Activated CD8-positive, alpha-beta T cell treated with anti-CD3 and anti-CD28 coated beads for 36 hours (primary cell): ENCODE measurements at regions not wholly inside any gene's neighbourhood (a gene's known extent, or its start where the extent isn't known, plus 50 kb on each side); places are given as distances from the start of the nearest gene placed in this dataset.

Experiments
- ATAC-seq: fragments of 200-7000 bp; cut with Tn5 transposase; one replicate; pipeline ENCODE4 v1.10.0; 2021; ENCODE audit warnings: mild to moderate bottlenecking, moderate library complexity
- CTCF ChIA-PET: fragments of 350-600 bp; sonication (Branson Sonifier 250); formaldehyde crosslinking; loops from one replicate; lab custom pipeline; 2021; ENCODE audit warnings: antibody characterized with exemption; lab: Charles Lee
- POLR2A ChIA-PET: fragments of 350-600 bp; sonication (Branson Sonifier 250); formaldehyde crosslinking; loops from one replicate; lab custom pipeline; 2021; ENCODE audit warnings: antibody characterized with exemption; lab: Charles Lee
- DNase-seq: peaks from one replicate; pipeline ENCODE4 v3.0.0-alpha.2; 2020
- H3K27ac Mint-ChIP-seq: one replicate; pipeline ENCODE4 v1.8.0; 2021; ENCODE audit warnings: mild to moderate bottlenecking, mixed read lengths
- H3K27me3 Mint-ChIP-seq: one replicate; pipeline ENCODE4 v1.8.0; 2021; ENCODE audit warnings: mixed read lengths
- H3K36me3 Mint-ChIP-seq: one replicate; pipeline ENCODE4 v1.8.0; 2021; ENCODE audit warnings: low read depth, mixed read lengths
- H3K4me1 Mint-ChIP-seq: one replicate; pipeline ENCODE4 v1.8.0; 2021; ENCODE audit warnings: low read depth, mixed read lengths
- H3K4me3 Mint-ChIP-seq: one replicate; pipeline ENCODE4 v1.8.0; 2021; ENCODE audit warnings: mild to moderate bottlenecking, moderate library complexity, mixed read lengths
- H3K9me3 Mint-ChIP-seq: one replicate; pipeline ENCODE4 v1.8.0; 2021; ENCODE audit warnings: mixed read lengths
- intact Hi-C: fragments of 100-400 bp; cut with micrococcal nuclease; formaldehyde crosslinking; loops from one replicate; pipeline ENCODE4 v1.10.0; 2022
- TF ChIP-seq, protein P1 (sequence below): fragments of 200-600 bp; IDR thresholded peaks from one replicate; pipeline ENCODE4 v1.8.0; 2022; ENCODE audit warnings: antibody characterized with exemption, mild to moderate bottlenecking

DNA sequence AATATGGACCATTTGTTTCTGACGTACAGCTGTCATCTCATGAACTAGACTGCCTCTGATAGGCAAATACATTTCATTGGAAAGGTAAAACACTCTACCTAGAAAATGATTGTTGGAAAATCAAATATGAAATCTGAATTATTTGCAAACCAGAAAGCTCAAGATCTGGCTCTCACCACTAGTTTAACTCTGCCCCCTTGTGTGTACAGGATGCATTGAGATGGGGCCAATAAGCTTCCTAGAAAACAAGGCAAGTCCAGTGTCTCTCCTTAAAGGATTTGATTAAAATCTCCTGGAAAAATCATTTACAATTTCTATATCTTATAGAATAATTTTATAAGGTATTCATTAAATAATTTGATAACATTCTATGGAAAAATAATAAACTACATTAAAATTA lies 311.9 kb upstream of the ANKH start:
- ATAC-seq (no peak), DNase-seq (no peak)
- ChIA-PET POLR2A (no interaction called here), CTCF (no interaction called here)
- Mint-ChIP-seq H3K27me3 (no peaks in the 10 kb centered on the region), H3K4me3 (no peak overlapping the region), H3K4me1 (no peaks in the 10 kb centered on the region), H3K9me3 (peaks cover 12% of the 10 kb centered on the region), H3K27ac (no peak overlapping the region), H3K36me3 (no peaks in the 10 kb centered on the region)
- intact Hi-C loops = no loop called here
- TF ChIP-seq, protein P1, sequence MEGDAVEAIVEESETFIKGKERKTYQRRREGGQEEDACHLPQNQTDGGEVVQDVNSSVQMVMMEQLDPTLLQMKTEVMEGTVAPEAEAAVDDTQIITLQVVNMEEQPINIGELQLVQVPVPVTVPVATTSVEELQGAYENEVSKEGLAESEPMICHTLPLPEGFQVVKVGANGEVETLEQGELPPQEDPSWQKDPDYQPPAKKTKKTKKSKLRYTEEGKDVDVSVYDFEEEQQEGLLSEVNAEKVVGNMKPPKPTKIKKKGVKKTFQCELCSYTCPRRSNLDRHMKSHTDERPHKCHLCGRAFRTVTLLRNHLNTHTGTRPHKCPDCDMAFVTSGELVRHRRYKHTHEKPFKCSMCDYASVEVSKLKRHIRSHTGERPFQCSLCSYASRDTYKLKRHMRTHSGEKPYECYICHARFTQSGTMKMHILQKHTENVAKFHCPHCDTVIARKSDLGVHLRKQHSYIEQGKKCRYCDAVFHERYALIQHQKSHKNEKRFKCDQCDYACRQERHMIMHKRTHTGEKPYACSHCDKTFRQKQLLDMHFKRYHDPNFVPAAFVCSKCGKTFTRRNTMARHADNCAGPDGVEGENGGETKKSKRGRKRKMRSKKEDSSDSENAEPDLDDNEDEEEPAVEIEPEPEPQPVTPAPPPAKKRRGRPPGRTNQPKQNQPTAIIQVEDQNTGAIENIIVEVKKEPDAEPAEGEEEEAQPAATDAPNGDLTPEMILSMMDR = no peak

DNA sequence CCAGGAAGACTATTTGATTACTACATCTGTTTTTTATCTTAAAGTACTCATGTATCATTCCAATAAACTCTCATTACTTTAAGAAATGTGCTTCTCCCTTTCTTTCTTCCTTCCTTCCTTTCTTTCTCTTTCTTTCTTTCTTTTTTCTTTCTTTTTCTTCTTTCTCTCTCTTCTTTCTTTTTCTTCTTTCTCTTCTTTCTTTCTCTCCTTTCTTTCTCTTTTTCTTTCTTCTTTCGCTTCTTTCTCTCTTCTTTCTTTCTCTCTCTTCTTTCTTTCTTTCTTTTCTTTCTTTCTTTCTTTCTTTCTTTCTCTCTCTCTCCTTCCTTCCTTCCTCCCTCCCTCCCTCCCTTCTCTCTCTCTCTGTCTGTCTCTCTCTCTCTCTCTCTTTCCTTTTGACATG lies 298.6 kb upstream of the ANKH start:
- Mint-ChIP-seq H3K9me3 (peaks cover 32% of the 10 kb centered on the region), H3K4me1 (no peaks in the 10 kb centered on the region), H3K27ac (no peak overlapping the region), H3K36me3 (no peaks in the 10 kb centered on the region), H3K27me3 (no peaks in the 10 kb centered on the region), H3K4me3 (no peak overlapping the region)
- intact Hi-C loops = no loop called here
- TF ChIP-seq, protein P1 = peak; percentile 33
- POLR2A ChIA-PET = no interaction called here
- CTCF ChIA-PET = no interaction called here
- no peak for ATAC-seq
- no peak for DNase-seq

DNA sequence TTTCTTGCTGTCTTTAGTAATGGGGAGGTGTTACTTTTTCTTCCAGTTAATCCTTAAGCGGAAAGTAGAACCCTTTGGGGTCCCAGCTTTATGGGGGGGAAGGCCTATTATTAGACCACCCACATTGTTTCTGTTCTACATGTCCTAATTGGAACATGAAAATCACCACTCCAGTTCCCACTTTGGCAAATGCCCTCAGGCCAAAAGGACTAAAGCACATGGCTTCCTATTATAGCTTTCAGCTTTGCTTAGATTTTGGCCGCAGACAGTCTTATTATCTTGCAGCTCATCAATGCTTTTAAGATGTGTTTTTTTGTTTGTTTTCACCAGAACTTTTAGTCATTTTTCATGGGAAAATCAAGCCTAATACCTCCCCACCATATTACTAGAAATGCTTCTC lies 296.8 kb upstream of the ANKH start:
- no peaks in the 10 kb centered on the region for H3K4me1 Mint-ChIP-seq
- TF ChIP-seq, protein P1 = no peak
- H3K4me3 Mint-ChIP-seq = no peak overlapping the region
- ChIA-PET CTCF (no interaction called here), POLR2A (no interaction called here)
- no peaks in the 10 kb centered on the region for H3K36me3 Mint-ChIP-seq
- no peak for DNase-seq
- H3K9me3 Mint-ChIP-seq = peaks cover 32% of the 10 kb centered on the region
- intact Hi-C loops = no loop called here
- H3K27ac Mint-ChIP-seq = no peak overlapping the region
- ATAC-seq = no peak
- no peaks in the 10 kb centered on the region for H3K27me3 Mint-ChIP-seq

DNA sequence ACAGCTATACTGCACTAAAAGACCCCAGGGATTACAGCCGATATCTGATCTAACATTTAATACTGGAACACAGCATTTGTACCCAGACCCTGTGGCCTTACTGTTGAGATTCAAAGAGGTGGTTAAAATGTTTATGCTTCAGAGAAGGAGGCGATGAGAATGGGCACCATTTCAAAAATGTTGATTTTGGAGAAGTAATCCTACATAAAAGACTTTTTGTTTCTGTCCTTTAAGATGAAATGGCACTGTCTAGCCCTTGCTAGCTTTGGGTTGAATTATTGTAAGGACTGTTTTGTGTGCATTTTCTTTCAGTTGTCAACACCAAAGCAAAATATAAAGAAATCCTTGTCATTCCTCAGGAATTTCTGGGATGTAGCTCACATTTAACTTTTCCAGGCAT lies 288.5 kb upstream of the ANKH start:
- TF ChIP-seq, protein P1 = no peak
- intact Hi-C loops = no loop called here
- Mint-ChIP-seq H3K27ac (no peak overlapping the region), H3K36me3 (no peaks in the 10 kb centered on the region), H3K4me1 (no peaks in the 10 kb centered on the region), H3K27me3 (no peaks in the 10 kb centered on the region), H3K4me3 (no peak overlapping the region), H3K9me3 (peaks cover 20% of the 10 kb centered on the region)
- ATAC-seq (no peak), DNase-seq (no peak)
- ChIA-PET POLR2A (interaction anchor here (0.6 kb wide), 1 partner anchor 1858 kb away, joined by 3 read pairs; no protein-coding TSS in a partner anchor), CTCF (no interaction called here)

DNA sequence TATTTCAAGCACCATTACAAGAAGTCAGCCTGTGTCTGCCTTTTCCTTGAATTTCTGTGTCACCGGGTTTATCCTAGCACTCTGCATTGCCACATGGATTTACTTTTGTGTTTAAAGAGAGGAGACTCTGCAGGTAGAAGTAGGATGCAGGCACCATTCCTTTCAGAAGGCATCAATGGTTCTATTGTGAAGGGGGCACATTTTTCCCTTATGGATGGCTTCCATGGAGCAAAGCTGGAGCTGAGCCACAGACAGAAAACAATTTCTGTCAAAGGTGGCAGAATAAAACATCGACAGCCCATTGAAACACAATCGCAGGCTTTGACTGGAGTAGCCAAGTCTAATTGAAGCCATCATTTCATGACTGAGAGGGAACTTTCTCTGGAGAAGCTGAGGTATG lies 288.0 kb upstream of the ANKH start:
- no peak for ATAC-seq
- H3K27me3 Mint-ChIP-seq = no peaks in the 10 kb centered on the region
- POLR2A ChIA-PET = interaction anchor here (0.6 kb wide), 1 partner anchor 1859 kb away, joined by 3 read pairs; no protein-coding TSS in a partner anchor
- H3K9me3 Mint-ChIP-seq = peaks cover 18% of the 10 kb centered on the region
- intact Hi-C loops = no loop called here
- CTCF ChIA-PET = no interaction called here
- H3K4me1 Mint-ChIP-seq = no peaks in the 10 kb centered on the region
- H3K27ac Mint-ChIP-seq = no peak overlapping the region
- H3K4me3 Mint-ChIP-seq = no peak overlapping the region
- TF ChIP-seq, protein P1 = no peak
- no peak for DNase-seq
- H3K36me3 Mint-ChIP-seq = no peaks in the 10 kb centered on the region
